ENCODE measurements at regions not wholly inside any gene's neighbourhood (a gene's known extent, or its start where the extent isn't known, plus 50 kb on each side); places are given as distances from the start of the nearest gene placed in this dataset.

- TF ChIP-seq EZH2phosphoT487 (conservative IDR thresholded peaks at IDR 0.05; ENCODE audit: low read length), result no peak
- TF ChIP-seq, protein P1, sequence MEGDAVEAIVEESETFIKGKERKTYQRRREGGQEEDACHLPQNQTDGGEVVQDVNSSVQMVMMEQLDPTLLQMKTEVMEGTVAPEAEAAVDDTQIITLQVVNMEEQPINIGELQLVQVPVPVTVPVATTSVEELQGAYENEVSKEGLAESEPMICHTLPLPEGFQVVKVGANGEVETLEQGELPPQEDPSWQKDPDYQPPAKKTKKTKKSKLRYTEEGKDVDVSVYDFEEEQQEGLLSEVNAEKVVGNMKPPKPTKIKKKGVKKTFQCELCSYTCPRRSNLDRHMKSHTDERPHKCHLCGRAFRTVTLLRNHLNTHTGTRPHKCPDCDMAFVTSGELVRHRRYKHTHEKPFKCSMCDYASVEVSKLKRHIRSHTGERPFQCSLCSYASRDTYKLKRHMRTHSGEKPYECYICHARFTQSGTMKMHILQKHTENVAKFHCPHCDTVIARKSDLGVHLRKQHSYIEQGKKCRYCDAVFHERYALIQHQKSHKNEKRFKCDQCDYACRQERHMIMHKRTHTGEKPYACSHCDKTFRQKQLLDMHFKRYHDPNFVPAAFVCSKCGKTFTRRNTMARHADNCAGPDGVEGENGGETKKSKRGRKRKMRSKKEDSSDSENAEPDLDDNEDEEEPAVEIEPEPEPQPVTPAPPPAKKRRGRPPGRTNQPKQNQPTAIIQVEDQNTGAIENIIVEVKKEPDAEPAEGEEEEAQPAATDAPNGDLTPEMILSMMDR (IDR thresholded peaks at IDR 0.05; ENCODE audit: insufficient read depth, low read length, poor library complexity, severe bottlenecking), result no peak
Observed at GRCh38 chr21:23108533-23108932, 2110.3 kb downstream of the NCAM2 start.
